ENCODE measurements at regions not wholly inside any gene's neighbourhood (a gene's known extent, or its start where the extent isn't known, plus 50 kb on each side); places are given as distances from the start of the nearest gene placed in this dataset.

DNA sequence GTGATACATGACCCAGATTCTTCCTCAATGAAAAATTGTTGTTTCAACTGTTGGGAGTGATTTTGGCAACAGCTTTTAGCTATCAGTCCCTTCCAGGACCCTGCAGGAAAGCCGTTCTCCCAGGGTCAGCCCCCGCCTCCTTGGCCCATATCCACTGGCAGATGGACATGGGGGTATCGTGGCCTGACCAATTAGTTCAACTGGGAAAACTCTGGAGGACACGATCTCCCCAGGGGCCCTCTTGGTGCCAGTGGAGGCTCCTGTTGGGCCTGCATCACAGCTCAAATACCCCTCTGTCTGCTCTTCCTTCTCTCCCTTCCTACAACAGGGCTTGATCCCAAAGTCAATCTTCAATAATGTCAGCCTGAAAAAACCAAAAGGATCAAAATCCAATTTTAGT, 272.5 kb upstream of the B3GAT1 start:
- no peaks in the 10 kb centered on the region for H3K36me3 ChIP-seq (ENCODE audit: insufficient read depth, low read length)
- no peak overlapping the region for H2AFZ ChIP-seq (ENCODE audit: low read length)
- TF ChIP-seq, protein P1, sequence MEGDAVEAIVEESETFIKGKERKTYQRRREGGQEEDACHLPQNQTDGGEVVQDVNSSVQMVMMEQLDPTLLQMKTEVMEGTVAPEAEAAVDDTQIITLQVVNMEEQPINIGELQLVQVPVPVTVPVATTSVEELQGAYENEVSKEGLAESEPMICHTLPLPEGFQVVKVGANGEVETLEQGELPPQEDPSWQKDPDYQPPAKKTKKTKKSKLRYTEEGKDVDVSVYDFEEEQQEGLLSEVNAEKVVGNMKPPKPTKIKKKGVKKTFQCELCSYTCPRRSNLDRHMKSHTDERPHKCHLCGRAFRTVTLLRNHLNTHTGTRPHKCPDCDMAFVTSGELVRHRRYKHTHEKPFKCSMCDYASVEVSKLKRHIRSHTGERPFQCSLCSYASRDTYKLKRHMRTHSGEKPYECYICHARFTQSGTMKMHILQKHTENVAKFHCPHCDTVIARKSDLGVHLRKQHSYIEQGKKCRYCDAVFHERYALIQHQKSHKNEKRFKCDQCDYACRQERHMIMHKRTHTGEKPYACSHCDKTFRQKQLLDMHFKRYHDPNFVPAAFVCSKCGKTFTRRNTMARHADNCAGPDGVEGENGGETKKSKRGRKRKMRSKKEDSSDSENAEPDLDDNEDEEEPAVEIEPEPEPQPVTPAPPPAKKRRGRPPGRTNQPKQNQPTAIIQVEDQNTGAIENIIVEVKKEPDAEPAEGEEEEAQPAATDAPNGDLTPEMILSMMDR (IDR thresholded peaks at IDR 0.05; ENCODE audit: extremely low read depth, low read depth, low read length), result no peak
- no peak for DNase-seq (ENCODE audit: insufficient read length, low spot score, missing footprints)
- H3K4me1 ChIP-seq (ENCODE audit: insufficient read depth, low read length), result no peaks in the 10 kb centered on the region
- H4K20me1 ChIP-seq (ENCODE audit: insufficient read depth, low read length), result no peaks in the 10 kb centered on the region
- no peak overlapping the region for H3K4me2 ChIP-seq (ENCODE audit: insufficient read depth, low read length)
- H3K79me2 ChIP-seq (ENCODE audit: insufficient read depth, low read length), result no peaks in the 10 kb centered on the region
- no peaks in the 10 kb centered on the region for H3K27me3 ChIP-seq (ENCODE audit: insufficient read depth, low read length)
- no peak overlapping the region for H3K4me3 ChIP-seq (ENCODE audit: insufficient read depth, low read length)
- H3K9me3 ChIP-seq (ENCODE audit: low read depth, low read length), result no peaks in the 10 kb centered on the region
- no peak overlapping the region for H3K27ac ChIP-seq (ENCODE audit: low read depth, low read length)

DNA sequence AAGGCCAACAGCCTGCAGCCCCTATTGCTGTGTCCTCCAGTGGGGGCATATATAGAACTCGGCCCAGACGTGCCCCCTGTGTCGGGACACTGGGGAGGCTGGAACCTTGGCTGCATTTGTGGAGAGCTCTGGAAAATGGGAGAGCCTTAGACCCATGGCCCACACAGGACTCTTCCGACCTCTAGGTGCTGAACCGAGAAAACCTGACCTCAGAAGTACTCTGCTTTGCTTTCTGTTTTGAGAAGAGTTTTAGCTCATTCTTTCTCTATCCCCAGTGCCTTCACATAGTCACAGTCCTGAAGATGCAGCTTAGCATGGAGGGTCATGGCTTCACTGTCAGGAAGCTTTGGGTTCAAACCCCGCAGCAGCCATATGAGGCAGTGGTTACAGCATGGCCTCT, 271.8 kb upstream of the B3GAT1 start:
- no peak overlapping the region for H3K4me3 ChIP-seq (ENCODE audit: insufficient read depth, low read length)
- no peak for DNase-seq (ENCODE audit: insufficient read length, low spot score, missing footprints)
- H2AFZ ChIP-seq (ENCODE audit: low read length), result no peak overlapping the region
- no peaks in the 10 kb centered on the region for H3K36me3 ChIP-seq (ENCODE audit: insufficient read depth, low read length)
- no peaks in the 10 kb centered on the region for H3K4me1 ChIP-seq (ENCODE audit: insufficient read depth, low read length)
- no peaks in the 10 kb centered on the region for H3K27me3 ChIP-seq (ENCODE audit: insufficient read depth, low read length)
- no peaks in the 10 kb centered on the region for H3K9me3 ChIP-seq (ENCODE audit: low read depth, low read length)
- H3K27ac ChIP-seq (ENCODE audit: low read depth, low read length), result no peak overlapping the region
- TF ChIP-seq, protein P1 (IDR thresholded peaks at IDR 0.05; ENCODE audit: extremely low read depth, low read depth, low read length), result no peak
- no peaks in the 10 kb centered on the region for H3K79me2 ChIP-seq (ENCODE audit: insufficient read depth, low read length)
- no peak overlapping the region for H3K4me2 ChIP-seq (ENCODE audit: insufficient read depth, low read length)
- no peaks in the 10 kb centered on the region for H4K20me1 ChIP-seq (ENCODE audit: insufficient read depth, low read length)

DNA sequence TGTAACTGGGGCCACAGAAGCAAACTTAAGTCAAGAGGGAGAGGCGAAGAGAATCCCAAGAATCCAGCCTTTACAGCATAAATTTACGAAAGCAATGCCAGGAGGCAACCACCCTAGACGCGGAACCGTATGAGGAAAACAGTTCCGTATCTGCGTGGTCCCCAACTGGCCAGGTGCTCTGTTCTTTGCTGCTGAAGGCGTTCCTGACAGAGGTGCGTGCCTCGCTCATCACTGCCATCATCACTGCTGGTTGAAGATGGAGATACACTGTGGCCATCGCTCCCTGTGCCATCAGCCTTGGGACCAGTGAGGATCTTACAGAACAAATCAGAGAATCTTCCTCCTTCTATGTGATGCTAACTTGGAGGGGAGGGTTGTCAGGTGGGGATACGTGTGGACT, 270.5 kb upstream of the B3GAT1 start:
- no peak overlapping the region for H2AFZ ChIP-seq (ENCODE audit: low read length)
- no peaks in the 10 kb centered on the region for H3K4me1 ChIP-seq (ENCODE audit: insufficient read depth, low read length)
- TF ChIP-seq, protein P1 (IDR thresholded peaks at IDR 0.05; ENCODE audit: extremely low read depth, low read depth, low read length), result no peak
- H4K20me1 ChIP-seq (ENCODE audit: insufficient read depth, low read length), result no peaks in the 10 kb centered on the region
- H3K4me2 ChIP-seq (ENCODE audit: insufficient read depth, low read length), result no peak overlapping the region
- no peaks in the 10 kb centered on the region for H3K79me2 ChIP-seq (ENCODE audit: insufficient read depth, low read length)
- no peak for DNase-seq (ENCODE audit: insufficient read length, low spot score, missing footprints)
- no peak overlapping the region for H3K27ac ChIP-seq (ENCODE audit: low read depth, low read length)
- no peaks in the 10 kb centered on the region for H3K36me3 ChIP-seq (ENCODE audit: insufficient read depth, low read length)
- no peak overlapping the region for H3K4me3 ChIP-seq (ENCODE audit: insufficient read depth, low read length)
- H3K27me3 ChIP-seq (ENCODE audit: insufficient read depth, low read length), result no peaks in the 10 kb centered on the region
- no peaks in the 10 kb centered on the region for H3K9me3 ChIP-seq (ENCODE audit: low read depth, low read length)

DNA sequence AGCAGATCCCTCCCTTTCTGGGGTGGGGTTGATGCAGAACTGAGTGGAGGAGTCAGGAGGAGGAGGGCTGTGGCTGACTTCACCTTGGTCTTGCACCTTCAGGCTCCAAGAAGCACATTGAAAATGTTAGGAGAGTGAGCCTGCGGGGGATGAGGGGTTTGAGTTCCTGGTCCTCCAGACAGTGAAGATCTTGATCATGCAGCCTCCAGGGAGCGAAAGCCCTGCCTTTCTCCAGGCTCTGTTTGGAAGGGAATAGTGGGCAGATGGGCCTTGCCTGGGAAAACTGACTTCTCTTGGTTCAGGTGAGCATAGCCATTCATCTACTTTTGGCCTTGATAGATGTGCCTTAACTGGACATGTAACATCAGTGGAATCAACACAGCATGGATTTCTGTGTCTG, 267.6 kb upstream of the B3GAT1 start:
- no peak for DNase-seq (ENCODE audit: insufficient read length, low spot score, missing footprints)
- no peaks in the 10 kb centered on the region for H3K9me3 ChIP-seq (ENCODE audit: low read depth, low read length)
- H3K79me2 ChIP-seq (ENCODE audit: insufficient read depth, low read length), result no peaks in the 10 kb centered on the region
- no peak overlapping the region for H2AFZ ChIP-seq (ENCODE audit: low read length)
- TF ChIP-seq, protein P1 (IDR thresholded peaks at IDR 0.05; ENCODE audit: extremely low read depth, low read depth, low read length), result no peak
- H3K4me2 ChIP-seq (ENCODE audit: insufficient read depth, low read length), result no peak overlapping the region
- no peaks in the 10 kb centered on the region for H3K27me3 ChIP-seq (ENCODE audit: insufficient read depth, low read length)
- no peak overlapping the region for H3K27ac ChIP-seq (ENCODE audit: low read depth, low read length)
- no peak overlapping the region for H3K4me3 ChIP-seq (ENCODE audit: insufficient read depth, low read length)
- no peaks in the 10 kb centered on the region for H4K20me1 ChIP-seq (ENCODE audit: insufficient read depth, low read length)
- H3K4me1 ChIP-seq (ENCODE audit: insufficient read depth, low read length), result no peaks in the 10 kb centered on the region
- H3K36me3 ChIP-seq (ENCODE audit: insufficient read depth, low read length), result no peaks in the 10 kb centered on the region

All from osteoblast (primary cell).